Muscle layer of duodenum (tissue), 2 donors: ENCODE measurements at regions not wholly inside any gene's neighbourhood (a gene's known extent, or its start where the extent isn't known, plus 50 kb on each side); places are given as distances from the start of the nearest gene placed in this dataset.

Experiments used
- H3K27ac ChIP-seq: one replicate; pipeline ENCODE4 v1.7.0; 2013; ENCODE audit warnings: mild to moderate bottlenecking, low read length
- H3K27me3 ChIP-seq: one replicate; pipeline ENCODE4 v1.7.0; 2013; ENCODE audit warnings: low read depth, mild to moderate bottlenecking, control low read depth, low read length
- H3K36me3 ChIP-seq, 2 donors: one replicate each; pipeline ENCODE4 v1.7.0; 2013; ENCODE audit warnings: low read length in 2 of 2, control low read depth in 1 of 2, mild to moderate bottlenecking in 1 of 2; ENCODE audit not compliant: insufficient read depth in 2 of 2, control insufficient read depth in 1 of 2
- H3K4me1 ChIP-seq, 2 donors: one replicate each; pipeline ENCODE4 v1.7.0; 2013; ENCODE audit warnings: low read length in 2 of 2, mild to moderate bottlenecking in 2 of 2, control low read depth in 1 of 2, moderate library complexity in 1 of 2; ENCODE audit not compliant: insufficient read depth in 2 of 2, control insufficient read depth in 1 of 2
- H3K4me3 ChIP-seq, 2 donors: one replicate each; pipeline ENCODE4 v1.7.0; 2013; ENCODE audit warnings: low read length in 2 of 2, low read depth in 1 of 2, mild to moderate bottlenecking in 1 of 2
- H3K9me3 ChIP-seq, 2 donors: one replicate each; pipeline ENCODE4 v1.7.0; 2013; ENCODE audit warnings: low read length in 2 of 2, control low read depth in 1 of 2, mild to moderate bottlenecking in 1 of 2; ENCODE audit not compliant: control insufficient read depth in 1 of 2
- donor health status: healthy.

DNA sequence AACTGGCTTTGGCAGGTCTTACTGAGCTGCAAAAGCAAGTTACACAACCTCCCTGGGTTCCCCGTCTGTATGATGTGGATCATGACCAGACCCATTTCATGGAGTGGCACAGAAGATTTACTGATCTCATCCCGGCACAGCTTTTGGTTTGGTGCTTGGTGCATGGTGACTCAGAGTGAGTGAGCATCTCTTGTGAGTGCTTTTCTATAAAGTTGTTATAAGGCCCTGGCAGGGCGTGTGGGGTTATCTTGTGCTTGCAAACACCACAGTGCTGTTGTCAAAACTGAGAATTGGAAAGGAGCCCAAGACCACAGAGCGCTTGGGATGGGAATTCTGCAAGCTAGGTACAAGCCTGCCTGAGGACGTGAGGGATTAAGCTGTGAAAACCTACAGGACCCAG lies 425.2 kb downstream of the GADD45G start:
- Histone ChIP-seq H3K36me3 (no peaks in the 10 kb centered on the region), H3K27me3 (no peaks in the 10 kb centered on the region), H3K4me1 (peaks cover 0 to 6% of the 10 kb centered on the region in 2 donors), H3K9me3 (no peaks in the 10 kb centered on the region), H3K27ac (no peak overlapping the region), H3K4me3 (no peak overlapping the region)

DNA sequence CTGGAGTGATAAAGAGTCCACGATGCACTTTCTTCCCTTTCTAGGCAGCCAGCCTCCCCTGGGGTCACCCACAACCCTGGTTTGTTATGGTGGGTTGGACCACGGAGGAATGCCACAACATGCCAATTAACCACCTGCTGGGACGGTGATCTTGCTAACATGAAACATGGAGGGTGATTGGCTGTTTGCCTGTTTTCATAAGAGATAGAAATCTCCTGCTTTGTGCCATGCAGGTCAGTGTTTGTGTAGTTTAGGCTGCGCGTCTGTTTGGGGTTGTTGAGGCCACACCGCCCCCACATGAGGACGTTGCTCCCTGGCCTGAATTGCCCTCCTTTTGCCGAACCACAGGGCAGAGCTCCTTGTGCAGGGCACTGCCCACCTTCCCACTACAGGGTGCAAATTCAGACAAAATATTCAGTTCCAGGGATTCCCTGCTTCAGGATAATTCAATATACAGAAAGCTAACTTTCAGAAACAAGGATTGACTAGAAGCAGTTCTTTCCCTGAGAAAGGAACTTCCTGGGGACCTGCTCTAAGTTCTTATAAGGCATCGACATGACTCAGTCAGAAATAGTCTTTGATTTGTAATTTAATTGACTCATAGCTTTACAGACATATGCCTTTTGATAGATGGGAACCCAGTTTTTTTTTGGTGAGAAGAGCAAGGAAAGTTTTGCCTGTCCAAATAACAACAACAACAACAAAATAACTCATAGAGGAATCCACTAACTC lies 427.6 kb downstream of the GADD45G start:
- Histone ChIP-seq H3K4me1 (no peaks in the 10 kb centered on the region), H3K27ac (no peak overlapping the region), H3K36me3 (no peaks in the 10 kb centered on the region), H3K9me3 (no peaks in the 10 kb centered on the region), H3K4me3 (no peak overlapping the region), H3K27me3 (no peaks in the 10 kb centered on the region)

DNA sequence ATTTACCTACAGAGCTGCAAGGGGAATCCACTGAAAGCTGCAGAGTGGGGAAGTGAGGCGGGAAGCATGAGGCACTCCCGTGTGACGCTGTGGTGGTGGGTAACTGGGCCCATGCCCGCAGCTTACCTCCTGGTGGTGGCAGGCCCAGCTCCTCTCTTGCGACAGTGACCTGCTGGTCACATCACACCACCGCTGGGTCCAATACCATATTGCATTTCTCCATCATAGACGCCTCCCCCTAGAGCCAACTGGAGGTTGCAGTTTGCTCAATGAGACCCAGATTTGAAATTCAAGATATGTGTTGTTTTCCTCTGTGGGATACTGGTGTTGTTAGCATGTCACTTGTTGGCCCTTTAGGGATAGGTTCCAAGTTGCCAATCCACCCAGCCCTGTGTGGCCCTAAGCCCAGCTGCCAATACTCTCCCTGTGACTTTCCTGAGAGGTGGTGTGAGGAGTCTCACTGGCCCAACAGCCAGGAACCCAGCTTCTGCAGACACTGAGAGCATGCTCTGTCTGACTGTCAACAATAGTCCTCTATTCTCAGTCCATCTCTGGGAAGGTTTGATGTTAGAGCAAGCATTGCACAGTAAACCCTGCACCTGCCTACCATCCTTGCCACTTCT lies 428.3 kb downstream of the GADD45G start:
- H3K9me3 ChIP-seq, result no peaks in the 10 kb centered on the region
- H3K27ac ChIP-seq, result no peak overlapping the region
- H3K27me3 ChIP-seq, result no peaks in the 10 kb centered on the region
- no peaks in the 10 kb centered on the region for H3K4me1 ChIP-seq
- no peak overlapping the region for H3K4me3 ChIP-seq
- no peaks in the 10 kb centered on the region for H3K36me3 ChIP-seq

DNA sequence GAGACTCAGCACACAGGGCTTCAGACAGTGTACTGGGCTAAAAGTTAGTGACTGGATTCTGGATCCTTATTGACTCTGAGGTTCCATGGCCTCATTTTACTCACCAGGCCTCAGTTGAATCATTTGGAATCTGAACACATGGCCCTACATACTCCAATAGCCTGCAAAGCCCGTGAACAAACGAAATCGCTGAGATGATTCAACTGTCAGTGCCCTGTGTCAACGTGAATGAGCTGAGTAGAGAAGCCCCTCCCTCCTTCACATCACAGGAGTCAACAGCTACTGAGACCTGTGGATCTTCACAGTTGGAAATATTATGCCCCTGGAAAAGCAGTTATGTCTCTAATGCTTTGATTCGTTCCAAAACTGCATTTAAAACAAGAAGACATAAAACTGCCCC lies 429.3 kb downstream of the GADD45G start:
- H3K9me3 ChIP-seq, result no peaks in the 10 kb centered on the region
- H3K4me1 ChIP-seq, result no peaks in the 10 kb centered on the region
- no peak overlapping the region for H3K4me3 ChIP-seq
- no peak overlapping the region for H3K27ac ChIP-seq
- H3K27me3 ChIP-seq, result no peaks in the 10 kb centered on the region
- H3K36me3 ChIP-seq, result no peaks in the 10 kb centered on the region

DNA sequence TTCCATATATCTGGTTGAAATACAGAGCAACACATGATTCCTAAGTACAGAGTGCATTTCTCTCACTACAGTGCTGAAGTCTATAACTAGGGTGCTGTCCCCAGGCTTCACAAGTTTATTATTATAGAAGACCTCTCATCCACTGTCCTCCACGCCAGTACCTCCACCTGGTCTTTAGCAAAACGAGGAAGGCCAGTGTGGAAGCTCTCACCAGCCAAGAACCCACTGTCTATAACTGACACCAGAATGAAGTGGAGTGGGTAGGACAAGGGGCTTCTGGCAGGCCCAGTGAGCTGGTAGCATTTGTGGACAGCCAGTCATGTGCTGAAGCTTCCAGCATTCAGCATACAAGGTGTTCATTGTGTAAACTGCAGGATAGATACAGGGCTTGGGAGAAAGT lies 430.7 kb downstream of the GADD45G start:
- no peaks in the 10 kb centered on the region for H3K9me3 ChIP-seq
- no peaks in the 10 kb centered on the region for H3K36me3 ChIP-seq
- no peak overlapping the region for H3K27ac ChIP-seq
- H3K27me3 ChIP-seq, result no peaks in the 10 kb centered on the region
- H3K4me3 ChIP-seq, result no peak overlapping the region
- no peaks in the 10 kb centered on the region for H3K4me1 ChIP-seq

DNA sequence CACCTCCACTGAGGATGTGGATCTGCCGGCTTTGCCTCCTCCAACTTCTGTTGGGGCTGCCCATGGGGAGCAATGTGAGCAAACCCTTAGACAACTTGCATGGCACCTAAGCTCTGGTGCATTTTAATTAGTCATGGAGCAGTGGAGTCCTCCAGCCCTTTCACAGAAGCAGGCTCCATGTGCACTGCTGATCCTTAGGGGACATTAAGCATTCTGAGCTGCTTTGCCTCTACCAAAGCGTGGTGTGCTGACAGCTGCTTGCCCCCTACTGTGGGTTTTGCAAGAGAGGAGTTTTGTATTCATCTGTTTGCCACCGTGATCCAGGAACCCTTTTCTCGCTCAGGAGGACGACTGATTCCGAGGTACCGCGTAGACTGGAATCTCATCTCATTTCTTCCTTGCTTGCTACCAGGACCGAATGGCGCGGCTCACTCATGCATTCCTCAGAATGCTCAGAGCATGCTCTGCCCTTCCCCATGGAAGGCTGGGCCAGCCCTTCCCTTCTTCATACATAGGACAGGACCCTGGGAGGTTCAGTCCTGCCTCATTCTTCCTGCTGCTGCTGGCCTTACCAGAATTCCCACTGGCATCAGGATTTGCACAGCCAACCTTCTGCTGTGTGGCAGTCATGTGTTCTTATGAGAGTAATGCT lies 432.5 kb downstream of the GADD45G start:
- Histone ChIP-seq H3K27ac (no peak overlapping the region), H3K4me3 (no peak overlapping the region), H3K4me1 (no peaks in the 10 kb centered on the region), H3K9me3 (no peaks in the 10 kb centered on the region), H3K36me3 (no peaks in the 10 kb centered on the region), H3K27me3 (no peaks in the 10 kb centered on the region)

- no peaks in the 10 kb centered on the region for H3K4me1 ChIP-seq
- no peak overlapping the region for H3K27ac ChIP-seq
- no peaks in the 10 kb centered on the region for H3K36me3 ChIP-seq
- H3K9me3 ChIP-seq, result no peaks in the 10 kb centered on the region
- H3K4me3 ChIP-seq, result no peak overlapping the region
- no peaks in the 10 kb centered on the region for H3K27me3 ChIP-seq
Observed at GRCh38 chr9:90038763-90039162, 434.0 kb downstream of the GADD45G start.

GRCh38 chr9:90044263-90044662 lies 439.5 kb downstream of the GADD45G start:
- no peak overlapping the region for H3K27ac ChIP-seq
- no peaks in the 10 kb centered on the region for H3K27me3 ChIP-seq
- H3K36me3 ChIP-seq, result no peaks in the 10 kb centered on the region
- H3K9me3 ChIP-seq, result no peaks in the 10 kb centered on the region
- H3K4me3 ChIP-seq, result no peak overlapping the region
- peaks cover 0 to 7% of the 10 kb centered on the region in 2 donors for H3K4me1 ChIP-seq

- Histone ChIP-seq H3K36me3 (no peaks in the 10 kb centered on the region), H3K27me3 (no peaks in the 10 kb centered on the region), H3K27ac (no peak overlapping the region), H3K4me3 (no peak overlapping the region), H3K9me3 (no peaks in the 10 kb centered on the region), H3K4me1 (peaks cover 0 to 7% of the 10 kb centered on the region in 2 donors)
Observed at GRCh38 chr9:90044710-90045151, 439.9 kb downstream of the GADD45G start.

DNA sequence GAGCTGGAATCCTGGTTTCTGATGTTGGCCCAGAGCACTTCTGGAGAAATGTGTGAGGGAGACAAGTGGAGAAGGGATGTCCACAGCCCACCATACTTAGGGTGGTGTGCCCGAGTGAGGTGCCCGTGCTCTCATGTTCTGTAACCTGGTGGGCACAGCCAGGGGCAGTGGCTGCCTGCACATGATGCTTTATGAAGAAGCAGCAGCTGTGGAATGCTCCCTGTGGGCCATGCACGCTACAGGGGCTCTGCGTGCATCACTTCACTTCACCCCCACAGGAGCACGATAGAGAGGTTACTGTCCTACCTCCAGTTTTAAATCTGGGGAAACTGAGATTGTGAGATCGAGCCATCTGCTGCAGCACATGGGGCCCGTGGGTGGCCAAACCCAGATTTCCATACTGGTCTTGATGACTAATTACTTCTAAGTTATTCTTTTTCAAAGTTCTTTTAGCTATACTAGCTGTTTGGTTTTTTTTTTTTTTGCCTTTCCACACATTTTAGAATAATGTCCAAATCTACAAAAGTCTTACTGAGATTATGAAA lies 441.6 kb downstream of the GADD45G start:
- no peaks in the 10 kb centered on the region for H3K27me3 ChIP-seq
- no peak overlapping the region for H3K4me3 ChIP-seq
- no peaks in the 10 kb centered on the region for H3K36me3 ChIP-seq
- no peaks in the 10 kb centered on the region for H3K9me3 ChIP-seq
- no peak overlapping the region for H3K27ac ChIP-seq
- peaks cover 0 to 7% of the 10 kb centered on the region in 2 donors for H3K4me1 ChIP-seq

- Histone ChIP-seq H3K9me3 (no peaks in the 10 kb centered on the region), H3K27me3 (no peaks in the 10 kb centered on the region), H3K4me1 (peaks cover 0 to 7% of the 10 kb centered on the region in 2 donors), H3K4me3 (no peak overlapping the region), H3K36me3 (no peaks in the 10 kb centered on the region), H3K27ac (no peak overlapping the region)
Observed at GRCh38 chr9:90047828-90048227, 443.0 kb downstream of the GADD45G start.
